NCI-H82 (cell line): ENCODE measurements at regions not wholly inside any gene's neighbourhood (a gene's known extent, or its start where the extent isn't known, plus 50 kb on each side); places are given as distances from the start of the nearest gene placed in this dataset.
"Not testable (repeated sequence)": the region's sequence is repeated elsewhere in the genome, so short reads cannot be mapped to it uniquely, and the experiment has no call there.

Experiments used
- DNase-seq: peaks from one replicate; lab custom pipeline; 2025; lab: John Stamatoyannopoulos, UW

DNA sequence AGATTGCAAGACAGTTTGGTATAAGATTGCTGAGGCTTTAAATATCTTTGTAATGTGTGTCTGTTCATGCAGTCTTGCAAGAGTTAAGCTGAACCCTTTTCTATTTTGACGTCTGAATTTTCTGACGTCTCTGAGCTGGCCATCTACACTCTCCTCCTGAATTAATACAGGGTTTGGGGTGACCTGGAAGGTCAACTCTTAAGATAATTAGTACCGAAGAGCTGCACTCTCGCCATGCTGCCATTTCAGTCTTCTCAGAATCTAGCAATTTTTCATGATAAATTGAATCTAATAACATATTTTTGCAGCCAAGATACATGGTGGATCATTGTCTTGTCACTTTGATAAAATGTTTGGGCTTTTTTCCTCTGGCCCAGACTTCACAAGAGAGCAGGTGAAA, 1245.2 kb upstream of the CELF4 start:
- no peak for DNase-seq

GRCh38 chr18:38807915-38808314, 1242.3 kb upstream of the CELF4 start:
- no peak for DNase-seq

DNA sequence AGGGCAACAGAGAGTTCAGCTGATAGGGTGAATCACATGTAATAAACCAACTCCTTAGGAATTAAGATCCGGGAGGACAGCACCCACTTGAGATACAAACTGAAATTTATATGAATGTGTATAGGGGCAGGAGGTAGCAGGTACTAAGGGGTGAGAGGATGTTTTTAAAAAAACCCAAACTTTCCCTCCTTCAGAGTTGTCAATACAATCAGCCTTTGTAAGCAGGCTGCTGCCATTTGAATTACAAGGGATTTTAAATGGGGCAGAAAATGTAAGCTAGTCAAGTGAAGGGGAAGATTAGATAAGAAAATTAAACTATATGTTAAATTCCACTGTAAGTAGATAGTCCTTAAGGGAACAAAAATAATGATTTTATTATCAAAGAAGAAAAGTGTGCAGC, 1239.7 kb upstream of the CELF4 start:
- DNase-seq = no peak

DNA sequence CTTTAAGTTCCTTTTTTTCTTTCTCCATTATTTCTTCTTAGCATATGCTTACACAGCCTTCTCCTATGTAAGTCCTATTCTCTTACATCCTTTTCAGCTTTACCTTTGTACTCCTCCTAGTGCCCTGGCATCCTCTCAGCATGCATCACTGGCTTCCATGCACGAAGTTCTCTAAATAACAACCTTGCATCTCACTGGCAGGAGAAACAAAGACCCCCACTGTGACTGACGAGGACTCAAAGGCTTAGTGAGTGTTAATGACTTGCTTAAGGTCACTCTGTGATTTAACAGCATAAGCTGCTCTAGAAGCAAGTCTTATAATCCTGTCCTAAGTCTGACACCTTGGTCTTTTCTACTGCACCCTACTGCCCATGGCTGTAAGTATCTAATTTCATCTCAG, 1236.0 kb upstream of the CELF4 start:
- DNase-seq = peak; percentile 65

- no peak for DNase-seq
Measured at GRCh38 chr18:38796762-38797161, 1231.2 kb upstream of the CELF4 start.

GRCh38 chr18:38792731-38793130, 1227.1 kb upstream of the CELF4 start:
- no peak for DNase-seq

DNA sequence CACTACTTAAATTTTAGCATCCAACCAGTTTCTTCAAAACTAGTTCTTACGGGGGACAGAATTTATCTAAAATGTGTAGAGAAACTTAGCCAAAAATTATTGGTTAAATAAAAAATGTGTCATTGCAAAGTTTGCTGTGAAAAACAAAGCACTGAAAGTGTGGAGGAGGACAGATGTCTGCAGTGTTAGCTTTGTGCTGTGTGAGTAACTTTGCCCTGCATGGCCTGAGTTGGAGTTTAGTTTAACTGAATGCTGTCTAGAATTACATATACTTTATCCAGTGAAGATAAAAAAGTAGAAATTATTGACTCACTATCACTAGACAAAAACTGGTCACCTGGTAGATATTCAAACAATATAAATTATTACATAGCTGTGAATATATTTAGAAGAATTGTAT, 1225.2 kb upstream of the CELF4 start:
- no peak for DNase-seq

GRCh38 chr18:38790303-38790702, 1224.7 kb upstream of the CELF4 start:
- DNase-seq = peak; percentile 36

DNA sequence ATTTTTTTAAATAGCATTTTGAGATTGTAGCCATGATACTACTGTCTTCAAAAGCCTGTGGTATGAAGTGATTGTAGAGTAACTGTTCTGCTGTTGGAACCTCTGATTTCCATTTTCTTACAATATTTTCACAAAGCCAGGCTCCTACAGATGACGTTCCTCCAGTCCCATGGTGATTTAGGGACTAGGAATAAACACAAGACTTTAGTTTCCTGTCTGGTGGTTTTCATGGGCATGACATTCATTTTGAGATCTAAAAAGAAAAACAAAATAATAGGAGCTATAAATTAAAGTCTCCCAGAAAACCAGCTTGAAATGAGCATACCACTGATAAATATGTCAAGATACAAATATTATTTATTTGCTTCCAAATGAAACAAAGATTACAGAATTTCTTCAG, 1223.5 kb upstream of the CELF4 start:
- no peak for DNase-seq

- DNase-seq = no peak
Measured at GRCh38 chr18:38786906-38787305, 1221.3 kb upstream of the CELF4 start.

DNA sequence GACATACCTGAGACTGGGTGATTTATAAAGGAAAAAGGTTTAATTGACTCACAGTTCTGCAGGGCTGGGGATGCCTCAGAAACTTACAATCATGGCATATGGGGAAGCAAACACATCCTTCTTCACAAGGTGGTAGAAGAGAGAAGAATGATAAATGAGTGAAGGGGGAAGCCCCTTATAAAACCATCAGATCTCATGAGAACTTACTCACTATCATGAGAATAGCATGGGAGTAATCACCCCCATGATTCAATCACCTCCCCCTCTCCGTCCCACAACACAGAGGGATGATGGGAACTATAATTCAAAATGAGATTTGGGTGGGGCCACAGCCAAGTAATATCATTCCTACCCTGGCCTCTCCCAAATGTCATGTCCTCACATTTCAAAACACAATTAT, 1206.0 kb upstream of the CELF4 start:
- not testable (repeated sequence) for DNase-seq

DNA sequence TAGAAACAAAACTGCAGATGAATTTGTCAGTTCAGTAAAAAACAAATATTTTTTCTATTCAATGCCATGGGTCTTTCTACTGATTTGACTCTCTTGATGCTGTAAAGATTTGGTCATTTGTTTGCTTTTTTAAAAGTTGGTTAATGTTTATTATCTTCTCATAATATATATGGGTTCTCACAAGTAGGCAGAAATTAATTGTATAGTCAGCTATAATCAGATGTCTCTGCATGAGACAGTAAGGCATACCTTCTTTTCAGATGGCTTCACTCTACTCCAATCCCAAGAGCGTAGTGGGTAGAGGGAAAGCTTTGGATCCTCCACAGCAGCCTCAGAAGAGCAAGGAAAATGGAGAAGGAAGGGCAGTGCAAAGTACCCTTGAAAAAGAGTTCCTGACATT, 1202.9 kb upstream of the CELF4 start:
- DNase-seq = no peak

GRCh38 chr18:38759457-38759856, 1193.9 kb upstream of the CELF4 start:
- no peak for DNase-seq

- DNase-seq = no peak
Measured at GRCh38 chr18:38756436-38756835, 1190.8 kb upstream of the CELF4 start.

- no peak for DNase-seq
Measured at GRCh38 chr18:38752430-38752829, 1186.8 kb upstream of the CELF4 start.

DNA sequence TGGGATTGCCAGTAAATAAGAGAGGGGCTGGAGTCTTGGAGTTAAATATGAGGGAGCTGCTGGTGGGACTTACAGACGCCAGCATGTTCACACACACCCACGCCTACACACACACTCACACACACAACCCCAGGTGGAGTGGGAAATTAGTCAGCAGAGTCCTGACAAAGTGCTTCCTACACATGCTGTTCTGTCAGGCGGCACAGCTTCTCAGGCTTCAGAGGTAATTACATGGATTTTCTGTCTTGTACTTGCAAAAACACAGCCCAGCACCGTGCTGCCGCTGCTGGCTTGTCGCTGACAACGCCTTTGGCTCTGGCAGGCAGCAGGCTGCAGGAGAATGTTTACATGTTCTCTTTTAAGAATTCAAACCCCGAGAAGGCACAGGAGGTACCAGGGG, 1186.3 kb upstream of the CELF4 start:
- no peak for DNase-seq

DNA sequence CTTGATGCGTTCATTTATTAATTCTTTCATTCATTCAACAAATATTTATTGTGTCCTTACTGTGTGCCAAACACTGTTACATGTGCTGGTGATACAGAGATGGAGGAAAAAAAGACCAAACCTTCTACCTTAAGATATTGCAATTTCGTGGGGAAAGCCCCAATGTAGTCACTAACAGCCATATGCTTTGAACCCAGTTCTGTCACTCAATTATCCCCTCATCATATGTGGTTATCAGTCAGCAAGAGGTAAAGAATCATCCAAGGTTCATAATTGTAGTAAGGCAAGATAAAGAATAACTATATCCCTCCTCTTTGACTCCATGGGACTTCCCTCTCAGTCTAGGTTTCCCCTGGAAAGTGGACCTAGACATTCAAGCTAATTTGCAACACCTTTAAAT, 1185.6 kb upstream of the CELF4 start:
- no peak for DNase-seq

GRCh38 chr18:38750751-38751150, 1185.2 kb upstream of the CELF4 start:
- DNase-seq = no peak

DNA sequence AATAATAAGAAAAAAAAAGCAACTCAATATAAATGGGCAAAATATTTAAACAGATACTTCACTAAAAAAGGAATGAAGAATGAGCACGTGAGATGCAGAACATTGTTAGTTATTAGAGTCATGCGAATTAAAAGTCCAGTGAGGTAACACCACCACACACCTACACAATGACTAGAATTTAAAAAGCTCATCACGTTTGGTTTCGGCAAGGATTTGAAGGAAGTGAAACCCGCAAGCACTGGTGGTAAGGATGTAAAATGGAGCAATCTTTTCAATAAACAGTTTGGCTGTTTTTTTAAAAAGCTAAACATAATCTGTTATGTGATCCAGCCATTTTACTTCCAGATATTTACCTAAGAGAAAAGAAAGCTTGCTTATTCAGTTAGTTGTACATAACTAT, 1181.6 kb upstream of the CELF4 start:
- DNase-seq = no peak

- not testable (repeated sequence) for DNase-seq
Measured at GRCh38 chr18:38720181-38720580, 1154.6 kb upstream of the CELF4 start.

DNA sequence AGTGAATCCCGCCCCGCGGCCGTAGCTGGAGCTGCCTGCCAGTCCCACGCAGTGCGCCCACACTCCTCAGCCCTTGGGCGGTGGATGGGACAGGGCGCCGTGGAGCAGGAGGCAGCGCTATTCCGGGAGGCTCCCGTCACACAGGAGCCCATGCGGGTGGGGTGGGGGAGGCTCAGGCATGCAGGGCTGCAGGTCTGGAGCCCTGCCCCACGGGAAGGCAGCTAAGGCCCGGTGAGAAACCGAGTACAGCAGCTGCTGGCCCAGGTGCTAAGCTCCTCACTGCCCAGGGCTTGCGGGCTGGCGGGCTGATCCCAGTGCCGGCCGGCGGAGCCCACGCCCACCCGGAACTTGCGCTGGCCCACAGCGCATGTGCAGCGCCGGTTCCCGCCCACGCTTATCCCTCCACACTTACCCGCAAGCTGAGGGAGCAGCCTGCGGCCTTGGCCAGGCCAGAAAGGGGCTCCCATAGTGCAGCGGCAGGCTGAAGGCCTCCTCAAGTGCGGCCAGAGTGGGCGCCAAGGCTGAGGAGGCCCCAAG, 1152.8 kb upstream of the CELF4 start:
- DNase-seq = no peak

- DNase-seq = no peak
Measured at GRCh38 chr18:38709122-38709521, 1143.5 kb upstream of the CELF4 start.

DNA sequence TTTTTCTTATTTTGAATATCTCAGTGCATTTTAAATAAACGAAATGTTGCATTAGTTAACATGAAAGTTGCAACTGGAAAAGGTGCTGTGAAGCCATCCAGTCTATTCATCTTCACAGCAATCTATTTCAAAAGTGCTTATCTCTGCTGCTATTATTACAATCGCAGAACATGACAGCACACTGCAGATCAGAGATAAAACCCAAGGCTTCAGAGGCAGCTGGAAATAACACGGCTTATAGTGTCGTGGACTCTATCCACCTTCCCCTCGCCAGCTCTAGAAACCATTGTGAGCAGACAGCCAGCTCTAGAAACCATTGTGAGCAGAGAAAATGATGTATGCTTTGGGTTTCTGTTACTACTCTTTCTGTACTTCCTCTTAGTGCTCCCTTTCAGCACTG, 1140.8 kb upstream of the CELF4 start:
- no peak for DNase-seq

GRCh38 chr18:38698088-38698487, 1132.5 kb upstream of the CELF4 start:
- no peak for DNase-seq
